GM21381 (cell line): ENCODE measurements at regions not wholly inside any gene's neighbourhood (a gene's known extent, or its start where the extent isn't known, plus 50 kb on each side); places are given as distances from the start of the nearest gene placed in this dataset.
"Not testable (repeated sequence)": the region's sequence is repeated elsewhere in the genome, so short reads cannot be mapped to it uniquely, and the experiment has no call there.

Experiments used
- ATAC-seq: cut with Tn5 transposase; IDR thresholded peaks from one replicate; pipeline ENCODE4 v1.9.1; 2021; ENCODE audit warnings: mild to moderate bottlenecking, moderate library complexity; ENCODE audit not compliant: unreplicated experiment

GRCh38 chrX:94576367-94577004 lies 902.5 kb downstream of the FAM133A start:
- no peak for ATAC-seq

GRCh38 chrX:94600077-94600476 lies 926.1 kb downstream of the FAM133A start:
- ATAC-seq = no peak

- no peak for ATAC-seq
These were observed 938.1 kb downstream of the FAM133A start for GRCh38 chrX:94612140-94612539.

- no peak for ATAC-seq
These were observed 959.2 kb downstream of the FAM133A start for GRCh38 chrX:94633237-94633636.

GRCh38 chrX:94635003-94635402 lies 961.0 kb downstream of the FAM133A start:
- ATAC-seq = no peak

DNA sequence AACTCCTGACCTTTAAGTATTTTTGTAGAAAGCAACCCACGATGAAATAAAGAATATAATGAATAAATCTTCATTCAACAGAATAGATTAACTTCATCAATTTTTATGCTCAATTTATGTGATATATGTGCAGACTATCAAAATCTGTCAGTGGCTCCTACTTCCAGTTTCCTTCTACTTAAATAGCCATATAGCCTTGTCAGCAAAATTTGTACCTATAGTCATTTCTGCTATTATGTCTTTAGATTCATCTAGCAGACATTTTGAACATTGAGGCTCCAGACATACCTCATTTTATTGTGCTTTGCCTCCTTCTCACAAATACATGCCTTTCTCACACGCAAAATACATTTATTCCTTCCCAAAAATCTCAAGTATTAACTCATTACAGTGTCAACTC lies 971.7 kb downstream of the FAM133A start:
- no peak for ATAC-seq

GRCh38 chrX:94655180-94655579 lies 981.2 kb downstream of the FAM133A start:
- no peak for ATAC-seq

- ATAC-seq = no peak
These were observed 988.7 kb downstream of the FAM133A start for GRCh38 chrX:94662689-94663088.

- no peak for ATAC-seq
These were observed 1002.3 kb downstream of the FAM133A start for GRCh38 chrX:94676285-94676684.

DNA sequence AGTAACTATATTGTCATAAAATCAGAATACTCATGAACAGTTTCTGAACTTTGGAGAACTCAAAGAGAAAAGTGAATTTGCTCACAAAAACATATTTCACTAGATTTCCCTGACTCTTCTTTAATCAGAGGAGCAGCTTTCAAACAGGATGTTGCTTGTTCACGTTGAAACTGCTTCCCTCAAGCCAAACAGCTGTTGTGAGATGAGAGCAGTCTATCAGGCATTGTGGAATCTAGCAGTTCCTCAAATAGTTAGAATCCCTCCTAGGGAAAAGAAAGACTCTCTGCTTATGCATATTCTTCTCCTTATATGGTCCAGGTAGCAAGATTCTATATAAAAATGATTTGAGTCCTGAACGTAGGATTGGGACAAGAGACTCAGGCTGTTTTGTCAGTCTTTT lies 1012.1 kb downstream of the FAM133A start:
- no peak for ATAC-seq

- no peak for ATAC-seq
These were observed 1021.9 kb downstream of the FAM133A start for GRCh38 chrX:94695910-94696309.

GRCh38 chrX:94704348-94705256 lies 1030.6 kb downstream of the FAM133A start:
- ATAC-seq = not testable (repeated sequence)

- no peak for ATAC-seq
These were observed 1047.4 kb downstream of the FAM133A start for GRCh38 chrX:94721386-94721785.

GRCh38 chrX:94722578-94722977 lies 1048.6 kb downstream of the FAM133A start:
- ATAC-seq = no peak

- no peak for ATAC-seq
These were observed 1068.8 kb downstream of the FAM133A start for GRCh38 chrX:94742772-94743171.

DNA sequence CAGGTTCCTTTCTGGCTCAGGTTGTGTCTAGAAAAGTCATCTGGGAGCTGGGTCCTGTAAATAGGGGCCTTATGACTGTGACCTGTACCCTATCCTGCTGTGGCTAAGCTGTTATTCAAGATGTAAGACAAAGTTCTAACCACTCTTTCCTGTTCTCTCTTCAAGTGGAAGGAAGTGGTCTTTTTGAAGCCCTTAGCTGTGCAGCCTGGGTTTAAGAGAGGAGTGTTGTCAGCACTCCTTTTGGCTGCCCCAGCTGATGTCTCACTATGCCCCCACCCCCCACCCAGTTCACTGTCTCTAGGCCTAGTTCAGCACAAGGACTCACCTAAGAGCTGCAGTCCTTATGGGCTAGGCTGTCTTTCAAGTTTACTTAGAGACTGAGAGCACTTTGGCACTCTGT lies 1069.5 kb downstream of the FAM133A start:
- no peak for ATAC-seq

DNA sequence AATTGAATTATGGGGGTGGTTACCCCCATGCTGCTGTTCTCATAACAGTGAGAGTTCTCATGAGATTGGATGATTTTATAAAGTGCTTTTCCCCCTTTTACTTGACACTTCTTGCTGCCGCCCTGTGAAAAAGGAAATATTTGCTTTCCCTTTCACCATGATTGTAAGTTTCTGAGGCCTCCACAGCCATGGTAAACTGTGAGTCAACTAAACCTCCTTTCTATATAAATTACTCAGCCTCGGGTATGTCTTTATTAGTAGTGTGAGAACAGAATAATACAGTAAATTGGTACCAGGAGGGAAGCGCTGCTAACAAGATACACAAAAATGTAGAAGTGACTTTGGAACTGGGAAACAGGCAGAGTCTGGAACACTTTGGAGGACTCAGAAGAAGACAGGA lies 1070.8 kb downstream of the FAM133A start:
- ATAC-seq = no peak

DNA sequence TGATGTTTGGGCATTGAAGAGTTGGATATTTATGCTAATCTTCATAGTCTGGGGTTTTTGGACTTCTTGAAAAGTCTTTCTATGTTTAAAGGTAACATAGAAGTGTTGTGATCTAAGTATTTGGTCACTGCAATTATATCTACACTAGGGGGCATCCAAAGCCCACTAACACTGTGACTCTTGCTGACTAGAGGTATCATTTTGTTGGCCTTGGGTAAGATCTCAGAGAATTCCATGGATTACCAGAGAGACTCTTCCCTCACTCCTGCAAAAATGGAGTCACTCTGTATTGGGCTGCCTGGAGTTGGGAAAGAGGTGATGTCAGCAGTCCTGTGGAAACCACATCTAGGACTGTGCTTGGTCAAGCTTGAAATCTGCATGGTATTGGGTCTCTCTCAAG lies 1077.6 kb downstream of the FAM133A start:
- ATAC-seq = no peak

DNA sequence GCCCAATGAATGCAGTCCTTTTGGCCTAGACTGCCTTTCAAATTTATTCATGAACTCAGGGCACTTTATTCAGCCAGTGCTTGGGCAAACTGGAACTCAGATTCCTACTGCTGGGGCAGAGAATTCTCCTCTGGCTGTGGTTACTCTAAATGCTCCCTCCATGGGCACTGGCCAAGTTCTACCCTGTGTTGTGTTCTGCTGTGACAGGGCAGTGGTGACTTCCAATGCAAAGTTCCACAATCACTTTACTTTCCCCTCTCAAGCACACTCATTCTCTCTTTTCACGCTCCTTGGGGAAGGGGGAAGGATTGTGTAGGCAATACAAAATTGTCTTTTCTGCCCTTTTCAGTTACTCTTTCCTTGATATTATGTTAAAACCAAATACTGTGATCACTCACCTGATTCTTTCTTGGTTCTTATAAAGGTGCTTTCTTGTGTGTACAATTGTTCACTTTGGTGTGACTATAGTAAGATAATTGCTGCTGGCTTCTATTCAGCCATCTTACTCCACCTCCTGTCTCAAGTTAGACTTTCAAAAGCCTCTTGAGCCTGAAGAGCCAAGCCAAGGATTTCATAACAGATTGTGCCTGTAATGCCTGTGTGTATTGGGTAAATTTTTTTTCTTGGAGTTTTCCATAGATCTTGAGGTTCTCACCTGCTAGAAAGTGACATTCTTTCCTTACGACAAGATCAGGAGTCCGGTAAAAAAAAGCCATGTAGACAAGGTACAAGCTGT lies 1078.6 kb downstream of the FAM133A start:
- ATAC-seq = no peak

GRCh38 chrX:94758130-94758529 lies 1084.1 kb downstream of the FAM133A start:
- ATAC-seq = no peak

GRCh38 chrX:94775640-94776039 lies 1101.6 kb downstream of the FAM133A start:
- ATAC-seq = no peak

GRCh38 chrX:94813541-94813940 lies 1139.5 kb downstream of the FAM133A start:
- ATAC-seq = no peak
